ENCODE measurements at regions not wholly inside any gene's neighbourhood (a gene's known extent, or its start where the extent isn't known, plus 50 kb on each side); places are given as distances from the start of the nearest gene placed in this dataset.

DNA sequence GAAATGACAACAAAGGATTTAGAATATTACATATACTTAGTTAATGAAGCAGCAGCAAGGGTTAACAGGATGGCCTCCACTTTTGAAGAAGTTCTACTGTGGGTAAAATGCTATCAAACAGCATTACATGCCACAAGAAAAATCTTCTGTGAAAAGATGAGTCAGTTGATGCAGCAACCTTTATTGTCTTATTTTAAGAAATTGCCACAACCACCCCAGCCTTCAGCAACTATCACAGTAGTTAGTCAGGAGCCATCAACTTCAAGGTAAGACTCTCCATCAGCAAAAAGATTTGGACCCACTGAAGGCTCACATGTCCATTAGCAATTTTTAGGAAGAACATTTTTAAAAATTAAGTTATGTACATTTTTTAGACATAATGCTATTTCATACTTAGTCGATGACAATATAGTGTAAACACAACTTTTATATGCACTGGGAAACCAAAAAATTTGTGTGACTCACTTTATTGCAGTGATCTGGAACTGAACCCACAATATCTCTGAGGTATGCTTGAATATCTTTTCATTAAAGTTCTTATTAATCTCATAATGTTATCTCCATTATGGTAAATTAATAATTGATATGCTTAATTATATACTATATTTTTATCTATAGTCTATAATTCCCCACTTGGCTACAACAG lies 81.2 kb downstream of the SPCS3 start:
- TF ChIP-seq, protein P1, sequence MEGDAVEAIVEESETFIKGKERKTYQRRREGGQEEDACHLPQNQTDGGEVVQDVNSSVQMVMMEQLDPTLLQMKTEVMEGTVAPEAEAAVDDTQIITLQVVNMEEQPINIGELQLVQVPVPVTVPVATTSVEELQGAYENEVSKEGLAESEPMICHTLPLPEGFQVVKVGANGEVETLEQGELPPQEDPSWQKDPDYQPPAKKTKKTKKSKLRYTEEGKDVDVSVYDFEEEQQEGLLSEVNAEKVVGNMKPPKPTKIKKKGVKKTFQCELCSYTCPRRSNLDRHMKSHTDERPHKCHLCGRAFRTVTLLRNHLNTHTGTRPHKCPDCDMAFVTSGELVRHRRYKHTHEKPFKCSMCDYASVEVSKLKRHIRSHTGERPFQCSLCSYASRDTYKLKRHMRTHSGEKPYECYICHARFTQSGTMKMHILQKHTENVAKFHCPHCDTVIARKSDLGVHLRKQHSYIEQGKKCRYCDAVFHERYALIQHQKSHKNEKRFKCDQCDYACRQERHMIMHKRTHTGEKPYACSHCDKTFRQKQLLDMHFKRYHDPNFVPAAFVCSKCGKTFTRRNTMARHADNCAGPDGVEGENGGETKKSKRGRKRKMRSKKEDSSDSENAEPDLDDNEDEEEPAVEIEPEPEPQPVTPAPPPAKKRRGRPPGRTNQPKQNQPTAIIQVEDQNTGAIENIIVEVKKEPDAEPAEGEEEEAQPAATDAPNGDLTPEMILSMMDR (IDR thresholded peaks at IDR 0.05): no peak
- TF ChIP-seq POLR2A (IDR thresholded peaks at IDR 0.05): no peak
- TF ChIP-seq EP300 (IDR thresholded peaks at IDR 0.05): no peak
